Gastrocnemius medialis (tissue), 4 donors: ENCODE measurements at regions not wholly inside any gene's neighbourhood (a gene's known extent, or its start where the extent isn't known, plus 50 kb on each side); places are given as distances from the start of the nearest gene placed in this dataset.

Experiments
- CTCF ChIP-seq, 5 experiments: fragments of 450-650 bp in 3 of 5; fragments of 200-600 bp in 2 of 5; sonication (generic) in 2 of 5; IDR thresholded peaks in 4 of 5; conservative IDR thresholded peaks in 1 of 5; 1 replicate in 4 of 5; 2 replicates in 1 of 5; pipeline ENCODE4 v1.5.1; 2016 to 2019; ENCODE audit warnings: antibody characterized with exemption in 5 of 5, mild to moderate bottlenecking in 3 of 5, moderate library complexity in 3 of 5
- POLR2A ChIP-seq, 2 donors: fragments of 450-650 bp; IDR thresholded peaks; one replicate each; pipeline ENCODE4 v1.6.1; 2017; ENCODE audit warnings: antibody characterized with exemption in 2 of 2, mild to moderate bottlenecking in 2 of 2, moderate library complexity in 2 of 2

DNA sequence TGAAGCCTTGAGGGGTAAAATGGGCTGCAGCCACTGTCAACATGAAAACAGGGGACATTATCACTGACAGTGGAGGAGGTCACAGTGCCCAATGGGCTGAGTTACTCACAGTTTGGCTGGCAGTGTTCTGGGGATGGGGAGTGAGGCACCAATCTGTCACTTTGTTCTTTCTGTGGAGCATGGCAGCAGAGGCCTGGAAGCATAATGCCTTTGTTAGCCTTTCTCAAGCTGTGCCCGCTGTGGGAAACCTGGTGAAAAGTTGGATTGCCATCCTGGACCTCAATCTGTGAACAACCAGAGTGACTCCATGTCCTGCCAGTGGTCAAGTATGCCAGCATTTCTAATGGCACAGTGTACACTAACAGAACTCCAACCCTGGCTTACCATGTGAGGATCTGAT, 143.6 kb downstream of the OR2B2 start:
- TF ChIP-seq POLR2A (IDR thresholded peaks at IDR 0.05) (no peak), CTCF (IDR thresholded peaks at IDR 0.05 in 4 of 5, conservative IDR thresholded peaks at IDR 0.05 in 1 of 5) (no peak)
